H1 (cell line): ENCODE measurements at regions not wholly inside any gene's neighbourhood (a gene's known extent, or its start where the extent isn't known, plus 50 kb on each side); places are given as distances from the start of the nearest gene placed in this dataset.

Experiments
- POLR2A ChIP-seq, 2 experiments: IDR thresholded peaks; 1 replicate in 1 of 2; 2 replicates in 1 of 2; pipeline ENCODE4 v1.6.1; 2011; ENCODE audit warnings: low read depth in 2 of 2, low read length in 2 of 2, mild to moderate bottlenecking in 2 of 2; ENCODE audit errors: control extremely low read depth in 1 of 2
- POLR2AphosphoS5 ChIP-seq: IDR thresholded peaks from 2 replicates; pipeline ENCODE4 v1.6.1; 2011; ENCODE audit warnings: low read depth, low read length
- RFX5 ChIP-seq: IDR thresholded peaks from 2 replicates; pipeline ENCODE4 v1.6.1; 2011; ENCODE audit warnings: low read depth, low read length, improper control_type of control experiment, borderline replicate concordance
- TF ChIP-seq, protein P1 (sequence below), 3 experiments: IDR thresholded peaks; 1 replicate in 2 of 3; 2 replicates in 1 of 3; pipeline versions ENCODE4 v1.5.1 to v1.6.1; 2011; ENCODE audit warnings: low read length in 3 of 3, mild to moderate bottlenecking in 3 of 3, inconsistent platforms in 2 of 3, low read depth in 1 of 3, moderate library complexity in 1 of 3; ENCODE audit not compliant: insufficient read depth in 1 of 3; ENCODE audit errors: control extremely low read depth in 1 of 3

DNA sequence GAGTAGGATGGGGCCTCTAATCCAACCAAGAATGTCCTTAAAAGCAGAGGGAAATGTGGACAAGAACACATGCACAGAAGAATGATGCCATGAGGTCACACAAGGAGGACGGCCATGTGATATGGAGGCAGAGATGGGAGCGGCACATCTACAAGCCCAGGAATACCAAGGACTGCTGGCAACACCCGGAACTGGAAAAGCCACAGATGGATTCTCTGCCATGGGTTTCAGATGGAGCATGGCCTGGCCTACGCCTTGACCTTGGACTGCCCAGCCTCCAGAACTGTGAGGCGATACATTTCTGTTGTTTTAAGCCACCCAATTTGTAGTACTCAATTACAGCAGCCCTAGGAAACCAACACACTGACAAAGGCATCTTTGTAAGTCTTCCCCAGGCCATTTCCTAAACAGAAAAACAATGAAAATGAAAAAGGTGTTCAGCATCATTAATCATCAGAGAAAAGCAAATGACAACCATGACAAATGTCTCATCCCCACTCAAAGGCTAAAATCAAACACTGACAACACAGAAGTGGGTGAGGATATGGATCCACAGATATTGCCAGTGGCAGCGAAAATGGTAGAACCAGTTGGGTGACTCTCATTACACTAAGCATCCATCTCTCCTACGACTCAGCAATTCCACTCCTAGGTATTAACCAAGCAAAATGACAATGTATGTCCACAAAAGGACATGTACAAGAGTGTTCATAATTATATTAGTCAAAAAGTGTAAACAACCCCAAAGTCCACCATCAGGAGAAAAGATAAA, 76.9 kb upstream of the CNEP1R1 start:
- TF ChIP-seq, protein P1, sequence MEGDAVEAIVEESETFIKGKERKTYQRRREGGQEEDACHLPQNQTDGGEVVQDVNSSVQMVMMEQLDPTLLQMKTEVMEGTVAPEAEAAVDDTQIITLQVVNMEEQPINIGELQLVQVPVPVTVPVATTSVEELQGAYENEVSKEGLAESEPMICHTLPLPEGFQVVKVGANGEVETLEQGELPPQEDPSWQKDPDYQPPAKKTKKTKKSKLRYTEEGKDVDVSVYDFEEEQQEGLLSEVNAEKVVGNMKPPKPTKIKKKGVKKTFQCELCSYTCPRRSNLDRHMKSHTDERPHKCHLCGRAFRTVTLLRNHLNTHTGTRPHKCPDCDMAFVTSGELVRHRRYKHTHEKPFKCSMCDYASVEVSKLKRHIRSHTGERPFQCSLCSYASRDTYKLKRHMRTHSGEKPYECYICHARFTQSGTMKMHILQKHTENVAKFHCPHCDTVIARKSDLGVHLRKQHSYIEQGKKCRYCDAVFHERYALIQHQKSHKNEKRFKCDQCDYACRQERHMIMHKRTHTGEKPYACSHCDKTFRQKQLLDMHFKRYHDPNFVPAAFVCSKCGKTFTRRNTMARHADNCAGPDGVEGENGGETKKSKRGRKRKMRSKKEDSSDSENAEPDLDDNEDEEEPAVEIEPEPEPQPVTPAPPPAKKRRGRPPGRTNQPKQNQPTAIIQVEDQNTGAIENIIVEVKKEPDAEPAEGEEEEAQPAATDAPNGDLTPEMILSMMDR (IDR thresholded peaks at IDR 0.05; ENCODE audit: control extremely low read depth in 1 of 3, insufficient read depth in 1 of 3, low read depth in 1 of 3, low read length in 3 of 3), result no peak
- no peak for TF ChIP-seq POLR2A (IDR thresholded peaks at IDR 0.05; ENCODE audit: control extremely low read depth in 1 of 2, low read depth in 2 of 2, low read length in 2 of 2)
- TF ChIP-seq RFX5, result no peak
- no peak for TF ChIP-seq POLR2AphosphoS5
